ENCODE measurements at regions not wholly inside any gene's neighbourhood (a gene's known extent, or its start where the extent isn't known, plus 50 kb on each side); places are given as distances from the start of the nearest gene placed in this dataset.

- in situ Hi-C loops (cut with HindIII; ENCODE audit: low pct_ligation_motif_present, low sequenced_read_pairs): no loop called here
- TF ChIP-seq CTCF (IDR thresholded peaks at IDR 0.05; ENCODE audit: low read depth, low read length, missing control alignments): no peak
- Histone ChIP-seq H3K36me3 (replicated peaks) (no peaks in the 10 kb centered on the region), H3K27me3 (replicated peaks) (no peaks in the 10 kb centered on the region), H3K27ac (no peak overlapping the region), H3K4me3 (ENCODE audit: low read depth, low read length) (no peak overlapping the region)
- no peak for DNase-seq
Observed at GRCh38 chr14:34072921-34073320, 122.0 kb upstream of the EGLN3 start.

GRCh38 chr14:34072401-34072800, 121.5 kb upstream of the EGLN3 start:
- H3K27ac ChIP-seq: no peak overlapping the region
- no peaks in the 10 kb centered on the region for H3K36me3 ChIP-seq (replicated peaks)
- DNase-seq: no peak
- no peak overlapping the region for H3K4me3 ChIP-seq (ENCODE audit: low read depth, low read length)
- H3K27me3 ChIP-seq (replicated peaks): no peaks in the 10 kb centered on the region
- no peak for TF ChIP-seq CTCF (IDR thresholded peaks at IDR 0.05; ENCODE audit: low read depth, low read length, missing control alignments)
- in situ Hi-C loops (cut with HindIII; ENCODE audit: low pct_ligation_motif_present, low sequenced_read_pairs): no loop called here

GRCh38 chr14:34070917-34071407, 120.1 kb upstream of the EGLN3 start:
- no peaks in the 10 kb centered on the region for H3K27me3 ChIP-seq (replicated peaks)
- in situ Hi-C loops (cut with HindIII; ENCODE audit: low pct_ligation_motif_present, low sequenced_read_pairs): no loop called here
- no peak for TF ChIP-seq CTCF (IDR thresholded peaks at IDR 0.05; ENCODE audit: low read depth, low read length, missing control alignments)

GRCh38 chr14:34069854-34070582, 119.1 kb upstream of the EGLN3 start:
- Histone ChIP-seq H3K27me3 (replicated peaks) (no peaks in the 10 kb centered on the region), H3K27ac (no peak overlapping the region), H3K36me3 (replicated peaks) (no peaks in the 10 kb centered on the region), H3K4me3 (ENCODE audit: low read depth, low read length) (no peak overlapping the region)
- no peak for TF ChIP-seq CTCF (IDR thresholded peaks at IDR 0.05; ENCODE audit: low read depth, low read length, missing control alignments)
- in situ Hi-C loops (cut with HindIII; ENCODE audit: low pct_ligation_motif_present, low sequenced_read_pairs): no loop called here
- DNase-seq: no peak

More at GRCh38 chr14:34070917-34071407, 120.1 kb upstream of the EGLN3 start:
- Histone ChIP-seq H3K27ac (no peak overlapping the region), H3K4me3 (ENCODE audit: low read depth, low read length) (no peak overlapping the region), H3K36me3 (replicated peaks) (no peaks in the 10 kb centered on the region)
- no peak for DNase-seq

GRCh38 chr14:34067587-34067986, 116.7 kb upstream of the EGLN3 start:
- no peak for TF ChIP-seq CTCF (IDR thresholded peaks at IDR 0.05; ENCODE audit: low read depth, low read length, missing control alignments)
- no peak overlapping the region for H3K4me3 ChIP-seq (ENCODE audit: low read depth, low read length)
- H3K36me3 ChIP-seq (replicated peaks): no peaks in the 10 kb centered on the region
- H3K27me3 ChIP-seq (replicated peaks): no peaks in the 10 kb centered on the region
- H3K27ac ChIP-seq: no peak overlapping the region
- in situ Hi-C loops (cut with HindIII; ENCODE audit: low pct_ligation_motif_present, low sequenced_read_pairs): no loop called here
- no peak for DNase-seq

All from brain microvascular endothelial cell (primary cell).